GM23248 (cell line): ENCODE measurements at regions not wholly inside any gene's neighbourhood (a gene's known extent, or its start where the extent isn't known, plus 50 kb on each side); places are given as distances from the start of the nearest gene placed in this dataset.

Source experiments
- EZH2 ChIP-seq: fragments of 200-600 bp; sonication (generic); IDR thresholded peaks from 2 replicates; pipeline ENCODE4 v1.6.1; 2018; ENCODE audit warnings: antibody characterized with exemption, mild to moderate bottlenecking; ENCODE audit not compliant: insufficient read depth, poor library complexity, severe bottlenecking
- EZH2phosphoT487 ChIP-seq: fragments of 200-600 bp; sonication (generic); IDR thresholded peaks from 2 replicates; pipeline ENCODE4 v1.6.1; 2018; ENCODE audit warnings: antibody characterized with exemption, moderate library complexity, mild to moderate bottlenecking, low read depth; ENCODE audit not compliant: insufficient read depth

DNA sequence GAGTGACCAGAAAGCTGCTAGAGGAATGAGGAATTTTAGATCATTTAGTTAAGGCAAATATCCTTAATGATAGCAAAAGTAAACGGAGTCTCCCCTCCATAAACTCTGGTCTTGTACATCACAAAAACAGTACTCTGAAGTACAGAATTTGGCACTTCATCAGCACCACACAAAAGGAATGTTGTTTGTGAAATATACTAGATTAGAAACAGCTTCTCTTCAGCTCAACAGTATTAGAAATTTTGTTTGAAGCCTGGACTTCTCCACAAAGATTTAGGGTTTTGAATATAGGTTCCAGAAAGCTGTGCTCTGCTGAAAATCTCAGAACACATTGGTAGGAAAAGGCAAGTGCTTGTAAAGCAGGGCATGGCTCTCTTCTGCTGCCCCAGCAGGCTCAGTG, 135.1 kb upstream of the PTGFR start:
- TF ChIP-seq EZH2phosphoT487 (no peak), EZH2 (no peak)
